Calu3 (cell line): ENCODE measurements at regions not wholly inside any gene's neighbourhood (a gene's known extent, or its start where the extent isn't known, plus 50 kb on each side); places are given as distances from the start of the nearest gene placed in this dataset.

Experiments
- BruUV-seq: library from RNA; stranded (reverse); fragments of 400-500 nt; replicated peaks from 2 replicates; lab custom pipeline; 2021; lab: Mats Ljungman, UMichigan
- CTCF ChIA-PET: fragments of 300-600 bp; sonication (Branson Sonifier 250); formaldehyde crosslinking; loops from one replicate; lab custom pipeline; 2022; ENCODE audit warnings: antibody characterized with exemption; lab: Charles Lee
- DNase-seq: peaks from one replicate; pipeline ENCODE4 v3.0.0; 2022
- H3K27ac Mint-ChIP-seq: one replicate; pipeline ENCODE4 v1.8.0; 2022; ENCODE audit warnings: mixed read lengths; ENCODE audit not compliant: unreplicated experiment
- H3K27me3 Mint-ChIP-seq: one replicate; pipeline ENCODE4 v1.8.0; 2022; ENCODE audit warnings: mixed read lengths; ENCODE audit not compliant: unreplicated experiment
- H3K36me3 Mint-ChIP-seq: one replicate; pipeline ENCODE4 v1.8.0; 2022; ENCODE audit warnings: mild to moderate bottlenecking, moderate library complexity, mixed read lengths; ENCODE audit not compliant: insufficient read depth, unreplicated experiment
- H3K4me1 Mint-ChIP-seq: one replicate; pipeline ENCODE4 v1.8.0; 2022; ENCODE audit warnings: mild to moderate bottlenecking, low read depth, mixed read lengths; ENCODE audit not compliant: unreplicated experiment
- H3K4me3 Mint-ChIP-seq: one replicate; pipeline ENCODE4 v1.8.0; 2022; ENCODE audit warnings: mild to moderate bottlenecking, low read depth, moderate library complexity, mixed read lengths; ENCODE audit not compliant: unreplicated experiment
- H3K9me3 Mint-ChIP-seq: one replicate; pipeline ENCODE4 v1.8.0; 2022; ENCODE audit warnings: low read depth, mixed read lengths; ENCODE audit not compliant: unreplicated experiment
- CTCF ChIP-seq: fragments of 200-600 bp; IDR thresholded peaks from one replicate; pipeline ENCODE4 v1.8.0; 2022; ENCODE audit warnings: antibody characterized with exemption; ENCODE audit not compliant: unreplicated experiment
- intact Hi-C: fragments of 100-400 bp; cut with micrococcal nuclease; formaldehyde crosslinking; loops from one replicate; pipeline ENCODE4 v1.10.0; 2022; ENCODE audit not compliant: unreplicated experiment

- no peak overlapping the region for H3K4me3 Mint-ChIP-seq
- no peak for TF ChIP-seq CTCF
- CTCF ChIA-PET: interaction anchor here (0.5 to 4.3 kb wide), 10 partner anchors 9 to 240 kb away, joined by 3 to 33 read pairs (median 6); partner anchors contain the start of gene VEGFA
- DNase-seq: peak; percentile 68
- peaks cover 64% of the 10 kb centered on the region for H3K36me3 Mint-ChIP-seq
- H3K4me1 Mint-ChIP-seq: peaks cover 64% of the 10 kb centered on the region
- BruUV-seq: no TSS peak
- no peaks in the 10 kb centered on the region for H3K9me3 Mint-ChIP-seq
- H3K27me3 Mint-ChIP-seq: no peaks in the 10 kb centered on the region
- intact Hi-C loops: loop anchor here (10.0 kb wide), 1 partner anchor 155 kb away; no protein-coding TSS in a partner anchor
- H3K27ac Mint-ChIP-seq: peak overlapping the region; percentile 15
These were observed 117.6 kb downstream of the MRPL14 start for GRCh38 chr6:44009425-44010321.

GRCh38 chr6:44008821-44009370, 118.4 kb downstream of the MRPL14 start:
- H3K4me1 Mint-ChIP-seq: peaks cover 70% of the 10 kb centered on the region
- CTCF ChIA-PET: interaction anchor here (0.5 to 4.3 kb wide), 5 partner anchors 8 to 135 kb away, joined by 3 to 33 read pairs (median 3); no protein-coding TSS in a partner anchor
- intact Hi-C loops: loop anchor here (10.0 kb wide), 1 partner anchor 154 kb away; no protein-coding TSS in a partner anchor
- no peak for DNase-seq
- H3K4me3 Mint-ChIP-seq: no peak overlapping the region
- no peaks in the 10 kb centered on the region for H3K9me3 Mint-ChIP-seq
- no peak for TF ChIP-seq CTCF
- H3K27ac Mint-ChIP-seq: peak overlapping the region; percentile 15
- H3K27me3 Mint-ChIP-seq: no peaks in the 10 kb centered on the region
- H3K36me3 Mint-ChIP-seq: peaks cover 69% of the 10 kb centered on the region
- no TSS peak for BruUV-seq

- no peaks in the 10 kb centered on the region for H3K9me3 Mint-ChIP-seq
These were observed 119.2 kb downstream of the MRPL14 start for GRCh38 chr6:44007818-44008621.

More at GRCh38 chr6:44007818-44008621, 119.2 kb downstream of the MRPL14 start:
- Mint-ChIP-seq H3K4me3 (no peak overlapping the region), H3K27ac (peak overlapping the region; percentile 32), H3K4me1 (peaks cover 75% of the 10 kb centered on the region), H3K36me3 (peaks cover 78% of the 10 kb centered on the region), H3K27me3 (no peaks in the 10 kb centered on the region)
- TF ChIP-seq CTCF: no peak
- no peak for DNase-seq
- intact Hi-C loops: loop anchor here (10.0 kb wide), 1 partner anchor 153 kb away; no protein-coding TSS in a partner anchor
- CTCF ChIA-PET: interaction anchor here (0.9 to 4.3 kb wide), 4 partner anchors 36 to 81 kb away, joined by 3 to 33 read pairs (median 4); no protein-coding TSS in a partner anchor
- no TSS peak for BruUV-seq
